GM12865 (cell line): ENCODE measurements at regions not wholly inside any gene's neighbourhood (a gene's known extent, or its start where the extent isn't known, plus 50 kb on each side); places are given as distances from the start of the nearest gene placed in this dataset.

ENCODE experiments used
- DNase-seq: peaks from one replicate; pipeline ENCODE4 v3.0.0; 2010; ENCODE audit warnings: low read depth
- H3K4me3 ChIP-seq: 2 replicates; pipeline ENCODE4 v1.5.1; 2011; ENCODE audit warnings: mild to moderate bottlenecking, low read depth, low read length, control low read depth
- TF ChIP-seq, protein P1 (sequence below): IDR thresholded peaks from 2 replicates; pipeline ENCODE4 v1.5.1; 2011; ENCODE audit warnings: low read length, control low read depth, low read depth, inconsistent platforms; ENCODE audit not compliant: insufficient read depth; ENCODE audit errors: missing control alignments

DNA sequence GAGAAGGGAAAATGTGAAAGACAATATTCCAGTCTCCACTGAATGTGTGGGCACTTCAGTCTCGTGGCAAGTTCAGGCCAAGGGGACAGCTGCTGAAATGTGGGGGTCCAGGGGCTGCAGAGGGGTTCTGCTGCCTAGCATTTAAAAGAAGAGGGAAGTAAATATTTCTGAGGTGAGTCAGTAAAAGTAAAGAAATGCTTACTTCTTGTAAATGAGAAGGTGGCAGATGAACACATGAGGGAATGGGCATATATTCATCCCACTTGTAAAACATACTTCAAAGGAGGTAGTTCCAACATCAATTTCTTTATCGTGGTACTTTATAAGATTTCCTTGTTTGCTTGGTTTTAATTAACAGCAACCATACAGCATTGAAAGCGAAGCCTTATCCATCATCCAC is 63.1 kb upstream of the HIVEP3 start:
- TF ChIP-seq, protein P1, sequence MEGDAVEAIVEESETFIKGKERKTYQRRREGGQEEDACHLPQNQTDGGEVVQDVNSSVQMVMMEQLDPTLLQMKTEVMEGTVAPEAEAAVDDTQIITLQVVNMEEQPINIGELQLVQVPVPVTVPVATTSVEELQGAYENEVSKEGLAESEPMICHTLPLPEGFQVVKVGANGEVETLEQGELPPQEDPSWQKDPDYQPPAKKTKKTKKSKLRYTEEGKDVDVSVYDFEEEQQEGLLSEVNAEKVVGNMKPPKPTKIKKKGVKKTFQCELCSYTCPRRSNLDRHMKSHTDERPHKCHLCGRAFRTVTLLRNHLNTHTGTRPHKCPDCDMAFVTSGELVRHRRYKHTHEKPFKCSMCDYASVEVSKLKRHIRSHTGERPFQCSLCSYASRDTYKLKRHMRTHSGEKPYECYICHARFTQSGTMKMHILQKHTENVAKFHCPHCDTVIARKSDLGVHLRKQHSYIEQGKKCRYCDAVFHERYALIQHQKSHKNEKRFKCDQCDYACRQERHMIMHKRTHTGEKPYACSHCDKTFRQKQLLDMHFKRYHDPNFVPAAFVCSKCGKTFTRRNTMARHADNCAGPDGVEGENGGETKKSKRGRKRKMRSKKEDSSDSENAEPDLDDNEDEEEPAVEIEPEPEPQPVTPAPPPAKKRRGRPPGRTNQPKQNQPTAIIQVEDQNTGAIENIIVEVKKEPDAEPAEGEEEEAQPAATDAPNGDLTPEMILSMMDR: no peak
- no peak overlapping the region for H3K4me3 ChIP-seq
- no peak for DNase-seq

DNA sequence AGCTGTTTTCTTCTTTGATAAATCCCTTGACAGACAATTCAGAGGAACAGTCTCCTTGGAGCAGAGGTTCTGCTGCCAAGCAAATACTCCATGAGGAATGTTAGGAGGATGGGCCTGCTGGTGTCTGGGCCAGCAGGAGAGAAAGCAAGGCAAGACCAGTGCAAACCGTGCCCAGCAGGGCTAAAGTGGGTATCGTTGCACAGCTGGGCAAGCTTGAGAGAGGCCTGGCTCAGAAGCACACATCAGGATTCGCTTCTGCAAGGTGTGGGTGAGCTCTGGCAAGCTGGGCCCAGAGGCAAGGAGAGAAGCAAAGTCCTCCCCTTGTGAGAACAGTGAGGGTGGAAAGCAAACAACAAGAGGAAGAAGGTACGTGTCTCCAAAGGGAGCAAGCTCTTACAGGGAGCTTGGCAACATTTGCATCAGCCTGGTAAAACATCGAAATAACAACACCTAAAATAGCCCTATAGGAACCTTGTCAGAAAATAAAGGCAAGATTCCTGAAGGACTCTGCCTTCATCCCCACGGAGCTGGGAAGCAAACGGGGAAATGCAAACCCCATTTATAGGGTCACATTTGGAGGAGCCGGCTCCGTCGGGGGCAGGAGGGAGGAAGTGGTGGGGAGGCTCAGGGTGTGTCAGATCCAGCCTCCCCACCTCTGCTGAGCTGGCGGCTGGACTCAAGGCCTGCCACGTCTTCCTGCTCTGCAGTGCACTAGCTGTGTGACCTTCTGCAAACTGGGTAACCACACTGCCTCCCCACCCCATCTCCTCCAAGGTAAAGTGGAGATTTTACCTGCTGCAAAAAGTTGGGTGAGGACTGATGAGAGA is 62.3 kb upstream of the HIVEP3 start:
- DNase-seq: peak; percentile 18
- no peak overlapping the region for H3K4me3 ChIP-seq

GRCh38 chr1:41978986-41979385 is 60.3 kb upstream of the HIVEP3 start:
- no peak for DNase-seq
- no peak overlapping the region for H3K4me3 ChIP-seq
- TF ChIP-seq, protein P1: no peak

More for the DNA sequence above, 62.3 kb upstream of the HIVEP3 start:
- TF ChIP-seq, protein P1: no peak

- TF ChIP-seq, protein P1: no peak
- DNase-seq: no peak
Measured at GRCh38 chr1:41977326-41977725, 58.6 kb upstream of the HIVEP3 start.

GRCh38 chr1:41976671-41977070 is 57.9 kb upstream of the HIVEP3 start:
- no peak for DNase-seq
- TF ChIP-seq, protein P1: no peak
- H3K4me3 ChIP-seq: no peak overlapping the region

More at GRCh38 chr1:41977326-41977725, 58.6 kb upstream of the HIVEP3 start:
- no peak overlapping the region for H3K4me3 ChIP-seq

DNA sequence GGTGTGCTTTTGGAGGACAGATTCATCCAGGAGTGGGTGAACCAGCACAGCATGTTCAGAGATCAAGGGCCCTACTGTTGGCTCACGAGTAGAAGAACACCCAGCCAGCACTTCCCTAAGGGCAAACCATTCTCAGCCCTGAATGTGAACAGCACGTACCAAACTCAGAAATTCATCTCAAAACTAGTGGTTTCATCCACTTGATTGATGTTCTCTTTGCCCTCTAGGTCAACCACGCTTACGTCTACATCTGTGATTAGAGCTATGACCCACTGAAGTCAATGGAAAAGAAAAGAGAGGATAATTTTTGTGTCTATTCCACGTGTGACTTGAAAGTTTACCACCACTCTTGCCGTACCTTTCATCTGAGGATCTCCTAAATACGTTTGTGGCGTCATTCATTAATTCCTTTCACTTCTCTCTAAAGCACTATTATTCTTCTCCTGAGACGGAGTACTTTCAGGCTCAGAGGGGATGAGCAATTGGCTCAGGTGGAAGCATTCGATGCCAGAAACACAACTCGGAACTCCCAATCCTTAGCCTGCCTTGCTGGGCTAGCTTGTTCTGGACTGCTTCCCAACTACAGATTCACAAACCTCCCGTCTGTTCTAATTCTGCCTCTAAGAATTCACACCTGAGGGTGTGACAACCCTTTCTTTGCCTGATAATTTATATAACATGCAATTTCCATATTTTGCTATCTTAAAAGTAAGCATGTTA is 57.3 kb upstream of the HIVEP3 start:
- H3K4me3 ChIP-seq: no peak overlapping the region
- TF ChIP-seq, protein P1: no peak
- no peak for DNase-seq
